Tibial nerve (tissue), 4 donors: ENCODE measurements at regions not wholly inside any gene's neighbourhood (a gene's known extent, or its start where the extent isn't known, plus 50 kb on each side); places are given as distances from the start of the nearest gene placed in this dataset.

ENCODE experiments used
- DNase-seq, 2 donors: peaks; one replicate each; pipeline ENCODE4 v3.0.0-alpha.2; 2019; ENCODE audit warnings: low spot score in 2 of 2
- H3K27ac ChIP-seq, 4 donors: fragments of 200-600 bp; sonication (generic) in 3 of 4; one replicate each; pipeline ENCODE4 v1.5.1; 2017 to 2019; ENCODE audit warnings: mild to moderate bottlenecking in 1 of 4
- H3K27me3 ChIP-seq, 2 donors: fragments of 200-600 bp; sonication (generic) in 1 of 2; one replicate each; pipeline versions ENCODE4 v1.5.1 to v1.6.0; 2017 to 2019
- H3K36me3 ChIP-seq, 3 donors: fragments of 200-600 bp; sonication (generic); one replicate each; pipeline ENCODE4 v1.5.1; 2018 to 2019
- H3K4me1 ChIP-seq, 4 donors: fragments of 200-600 bp; sonication (generic) in 3 of 4; one replicate each; pipeline ENCODE4 v1.5.1; 2017 to 2019
- H3K4me3 ChIP-seq, 4 donors: fragments of 200-600 bp; sonication (generic) in 3 of 4; one replicate each; pipeline ENCODE4 v1.5.1; 2017 to 2019; ENCODE audit warnings: mild to moderate bottlenecking in 1 of 4, moderate library complexity in 1 of 4
- H3K9me3 ChIP-seq, 4 donors: fragments of 200-600 bp; sonication (generic) in 3 of 4; one replicate each; pipeline ENCODE4 v1.5.1; 2017 to 2019
- CTCF ChIP-seq, 5 experiments: fragments of 200-600 bp in 3 of 5; fragments of 450-650 bp in 2 of 5; sonication (generic) in 3 of 5; IDR thresholded peaks; one replicate each; pipeline ENCODE4 v1.5.1; 2016 to 2019; ENCODE audit warnings: antibody characterized with exemption in 5 of 5, mild to moderate bottlenecking in 3 of 5, moderate library complexity in 2 of 5
- EP300 ChIP-seq, 2 donors: sonication (generic); formaldehyde crosslinking; IDR thresholded peaks; one replicate each; pipeline ENCODE4 v1.6.1; 2017; ENCODE audit warnings: antibody characterized with exemption in 2 of 2, mild to moderate bottlenecking in 1 of 2
- POLR2A ChIP-seq, 2 donors: fragments of 450-650 bp; IDR thresholded peaks; one replicate each; pipeline ENCODE4 v1.6.1; 2017; ENCODE audit warnings: antibody characterized with exemption in 2 of 2, mild to moderate bottlenecking in 2 of 2, moderate library complexity in 2 of 2
- WGBS, 2 donors: methylation state at CpG; one replicate each; pipeline ENCODE4 v1.1.5; 2018; 5-methylcytosine and 5-hydroxymethylcytosine counted together

GRCh38 chr21:19986396-19986795 lies 1011.8 kb upstream of the NCAM2 start:
- Histone ChIP-seq H3K4me1 (no peaks in the 10 kb centered on the region), H3K36me3 (no peaks in the 10 kb centered on the region), H3K27ac (no peak overlapping the region), H3K4me3 (no peak overlapping the region), H3K27me3 (no peaks in the 10 kb centered on the region), H3K9me3 (no peaks in the 10 kb centered on the region)
- DNase-seq = no peak
- TF ChIP-seq CTCF (IDR thresholded peaks at IDR 0.05) (no peak), POLR2A (IDR thresholded peaks at IDR 0.05) (no peak), EP300 (IDR thresholded peaks at IDR 0.05) (no peak)
- WGBS, 2 donors = 94 to 95% methylated on average over 2 of the region's 2 CpGs

GRCh38 chr21:19987671-19988070 lies 1010.5 kb upstream of the NCAM2 start:
- no peaks in the 10 kb centered on the region for H3K9me3 ChIP-seq
- H3K4me1 ChIP-seq = no peaks in the 10 kb centered on the region
- no peaks in the 10 kb centered on the region for H3K27me3 ChIP-seq
- WGBS, 2 donors = 46 to 52% methylated on average over 4 of the region's 4 CpGs
- no peak for TF ChIP-seq POLR2A (IDR thresholded peaks at IDR 0.05)
- TF ChIP-seq CTCF (IDR thresholded peaks at IDR 0.05) = no peak
- no peak for TF ChIP-seq EP300 (IDR thresholded peaks at IDR 0.05)
- H3K36me3 ChIP-seq = no peaks in the 10 kb centered on the region
- H3K4me3 ChIP-seq = no peak overlapping the region
- H3K27ac ChIP-seq = no peak overlapping the region
- no peak for DNase-seq

- H3K27me3 ChIP-seq = no peaks in the 10 kb centered on the region
- no peaks in the 10 kb centered on the region for H3K9me3 ChIP-seq
- H3K36me3 ChIP-seq = no peaks in the 10 kb centered on the region
- H3K4me1 ChIP-seq = no peaks in the 10 kb centered on the region
- H3K27ac ChIP-seq = no peak overlapping the region
- no peak for TF ChIP-seq POLR2A (IDR thresholded peaks at IDR 0.05)
- TF ChIP-seq CTCF (IDR thresholded peaks at IDR 0.05) = no peak
- no peak overlapping the region for H3K4me3 ChIP-seq
- DNase-seq = no peak
Measured at GRCh38 chr21:19992540-19992939, 1005.7 kb upstream of the NCAM2 start.

- 36 to 43% methylated on average over 4 of the region's 4 CpGs for WGBS, 2 donors
- Histone ChIP-seq H3K9me3 (no peaks in the 10 kb centered on the region), H3K36me3 (no peaks in the 10 kb centered on the region), H3K27me3 (no peaks in the 10 kb centered on the region), H3K4me1 (no peaks in the 10 kb centered on the region), H3K4me3 (no peak overlapping the region), H3K27ac (no peak overlapping the region)
- no peak for DNase-seq
- no peak for TF ChIP-seq EP300 (IDR thresholded peaks at IDR 0.05)
- TF ChIP-seq POLR2A (IDR thresholded peaks at IDR 0.05) = no peak
- no peak for TF ChIP-seq CTCF (IDR thresholded peaks at IDR 0.05)
Measured at GRCh38 chr21:19993268-19993667, 1004.9 kb upstream of the NCAM2 start.

GRCh38 chr21:19995253-19995652 lies 1003.0 kb upstream of the NCAM2 start:
- 63 to 81% methylated on average over 7 of the region's 7 CpGs for WGBS, 2 donors
- DNase-seq = no peak
- Histone ChIP-seq H3K9me3 (no peaks in the 10 kb centered on the region), H3K27me3 (no peaks in the 10 kb centered on the region), H3K4me1 (no peaks in the 10 kb centered on the region), H3K36me3 (no peaks in the 10 kb centered on the region), H3K27ac (no peak overlapping the region), H3K4me3 (no peak overlapping the region)
- TF ChIP-seq POLR2A (IDR thresholded peaks at IDR 0.05) = no peak
- TF ChIP-seq CTCF (IDR thresholded peaks at IDR 0.05) = no peak
- no peak for TF ChIP-seq EP300 (IDR thresholded peaks at IDR 0.05)
